HG03280 (cell line): ENCODE measurements at regions not wholly inside any gene's neighbourhood (a gene's known extent, or its start where the extent isn't known, plus 50 kb on each side); places are given as distances from the start of the nearest gene placed in this dataset.

Experiments
- ATAC-seq: cut with Tn5 transposase; IDR thresholded peaks from one replicate; pipeline ENCODE4 v1.9.1; 2021; ENCODE audit warnings: mild to moderate bottlenecking, moderate library complexity; ENCODE audit not compliant: unreplicated experiment

DNA sequence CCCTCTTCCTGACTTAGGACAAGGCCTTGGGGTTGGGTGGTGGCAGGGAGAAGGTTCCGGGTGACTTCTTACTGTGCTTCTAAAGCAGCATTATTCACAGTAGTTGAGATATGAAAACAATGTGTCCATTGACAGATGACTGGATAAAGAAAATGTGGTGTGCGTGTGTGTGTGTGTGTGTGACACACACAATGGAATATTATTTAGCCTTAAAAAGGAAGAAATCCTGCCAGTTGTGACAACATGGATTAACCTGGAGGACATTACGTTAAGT, 128.1 kb upstream of the RASGRP1 start:
- ATAC-seq = no peak

- ATAC-seq = no peak
These were observed 130.9 kb upstream of the RASGRP1 start for GRCh38 chr15:38695249-38696108.

DNA sequence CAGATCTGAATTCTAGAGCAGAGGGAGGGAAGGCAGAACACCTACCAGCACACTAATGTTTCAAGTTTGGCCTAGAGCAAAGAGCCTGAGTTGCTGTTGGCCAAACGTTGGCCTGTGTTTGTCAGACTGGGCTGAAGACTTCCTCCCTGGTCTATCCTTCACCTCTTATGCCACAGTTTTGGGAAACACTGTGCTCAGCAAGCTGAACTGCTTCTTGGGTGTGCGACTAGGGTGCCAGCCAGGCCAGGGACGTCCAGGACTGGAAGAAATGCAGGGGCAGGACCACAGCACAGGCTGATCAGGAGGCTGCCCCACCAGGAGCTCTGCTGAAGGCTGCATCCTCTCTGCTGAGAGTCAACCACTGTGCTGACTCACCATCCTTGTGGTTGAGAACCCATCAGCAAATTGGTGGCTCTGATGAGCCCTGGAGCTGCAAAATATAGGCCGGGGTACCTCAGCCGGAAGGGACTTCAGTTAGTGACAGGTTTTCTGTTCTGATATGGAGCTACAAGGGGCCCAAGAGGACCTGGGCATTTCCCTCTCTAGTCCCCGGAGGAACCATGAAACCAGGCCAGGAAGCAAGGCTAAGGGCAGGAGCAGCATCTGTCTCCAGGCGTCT, 131.6 kb upstream of the RASGRP1 start:
- peak; percentile 64 for ATAC-seq

DNA sequence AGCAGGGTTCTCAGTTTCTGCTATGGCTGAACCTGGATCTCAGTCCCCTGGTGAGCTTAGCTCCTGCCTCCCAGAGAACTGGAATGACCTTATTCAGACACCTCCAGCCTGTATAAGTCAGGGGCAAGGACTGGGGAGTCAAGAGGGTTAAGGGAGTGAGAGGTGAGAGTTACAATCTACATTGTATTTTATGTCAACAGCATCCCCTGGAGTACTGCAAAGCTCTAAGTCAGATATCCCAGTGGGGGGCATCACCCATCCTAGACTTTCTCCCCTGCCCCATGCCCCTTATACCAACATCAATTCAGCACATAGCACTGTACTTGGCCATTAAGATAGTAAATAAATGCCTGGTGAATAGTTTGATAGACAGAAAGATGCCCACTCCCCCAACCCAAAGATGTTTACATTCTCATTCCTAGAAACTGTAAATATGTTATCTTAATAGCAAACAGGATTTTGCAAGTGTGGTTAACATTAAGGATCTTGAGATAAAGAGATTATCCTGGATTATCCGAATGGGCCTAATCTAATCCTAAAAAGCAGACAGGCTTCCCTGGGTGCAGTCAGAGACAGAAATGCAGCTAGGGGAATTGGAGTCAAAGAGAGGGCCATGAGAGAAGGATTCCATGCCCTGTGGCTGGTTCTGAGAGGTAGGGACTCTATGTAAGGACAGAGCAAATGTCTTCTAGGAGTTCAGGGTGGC, 132.3 kb upstream of the RASGRP1 start:
- no peak for ATAC-seq

DNA sequence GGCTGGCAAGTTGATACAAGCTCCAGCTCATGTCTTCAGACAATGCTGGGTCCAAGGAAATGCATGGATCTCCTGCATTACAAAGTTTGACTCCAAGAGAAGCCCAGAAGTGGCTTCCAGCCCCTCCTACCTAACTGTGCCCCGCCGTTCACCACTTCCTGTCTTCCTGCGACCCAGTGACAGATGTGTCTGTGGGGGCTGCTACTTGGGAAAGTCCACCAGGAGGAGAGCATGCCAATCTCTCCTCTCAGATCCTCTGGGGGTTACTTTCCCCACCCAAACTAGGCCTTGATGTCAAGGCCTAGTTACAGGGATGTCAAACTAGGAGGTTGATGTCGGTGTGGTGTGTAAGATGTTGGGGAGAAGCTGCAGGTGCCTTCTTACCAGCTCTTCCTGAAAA, 133.6 kb upstream of the RASGRP1 start:
- no peak for ATAC-seq

- peak; percentile 54 for ATAC-seq
These were observed 135.1 kb upstream of the RASGRP1 start for GRCh38 chr15:38699633-38700230.

DNA sequence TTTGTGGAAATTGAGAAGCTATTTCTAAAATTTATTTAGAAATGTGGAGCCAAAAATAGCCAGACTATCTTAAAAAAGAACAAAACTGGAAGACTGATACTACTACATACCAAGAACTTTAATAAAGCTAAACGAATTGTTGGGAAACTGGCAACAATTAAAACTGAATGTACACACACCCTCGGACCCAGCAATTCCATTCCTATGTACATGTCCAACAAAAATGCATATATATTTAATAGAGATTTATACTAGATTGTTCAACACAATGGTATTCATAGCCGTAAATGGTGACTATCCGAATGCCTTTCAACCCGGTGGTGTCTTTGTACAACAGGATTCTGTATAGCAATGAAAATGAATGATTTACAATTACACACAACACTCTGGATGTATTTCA, 136.5 kb upstream of the RASGRP1 start:
- no peak for ATAC-seq

- no peak for ATAC-seq
These were observed 137.7 kb upstream of the RASGRP1 start for GRCh38 chr15:38702178-38702912.

- no peak for ATAC-seq
These were observed 141.0 kb upstream of the RASGRP1 start for GRCh38 chr15:38705436-38706219.

- no peak for ATAC-seq
These were observed 142.3 kb upstream of the RASGRP1 start for GRCh38 chr15:38706956-38707355.

GRCh38 chr15:38707802-38708671, 143.4 kb upstream of the RASGRP1 start:
- peak; percentile 91 for ATAC-seq

GRCh38 chr15:38708672-38709180, 144.1 kb upstream of the RASGRP1 start:
- no peak for ATAC-seq

DNA sequence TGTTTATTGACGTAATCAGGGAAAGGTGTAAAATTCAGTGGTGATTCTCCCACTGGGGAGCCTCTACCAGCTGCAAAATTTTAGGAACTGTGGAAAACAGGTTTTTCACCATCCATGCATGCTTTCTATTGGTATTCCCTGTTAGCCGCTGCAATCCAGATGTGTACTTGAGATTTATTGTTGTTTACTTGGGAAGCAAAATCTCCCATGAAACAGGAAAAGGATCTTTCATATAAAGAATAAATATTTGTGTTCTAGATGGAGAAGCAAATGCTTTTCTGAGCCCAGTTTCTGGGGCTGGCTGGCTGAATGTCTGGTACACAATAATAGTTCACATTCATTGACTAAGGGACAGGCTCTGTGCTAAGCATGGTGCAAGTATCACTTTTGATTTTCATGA, 144.6 kb upstream of the RASGRP1 start:
- no peak for ATAC-seq

GRCh38 chr15:38714309-38715072, 149.9 kb upstream of the RASGRP1 start:
- no peak for ATAC-seq

GRCh38 chr15:38720893-38721567, 156.4 kb upstream of the RASGRP1 start:
- no peak for ATAC-seq

DNA sequence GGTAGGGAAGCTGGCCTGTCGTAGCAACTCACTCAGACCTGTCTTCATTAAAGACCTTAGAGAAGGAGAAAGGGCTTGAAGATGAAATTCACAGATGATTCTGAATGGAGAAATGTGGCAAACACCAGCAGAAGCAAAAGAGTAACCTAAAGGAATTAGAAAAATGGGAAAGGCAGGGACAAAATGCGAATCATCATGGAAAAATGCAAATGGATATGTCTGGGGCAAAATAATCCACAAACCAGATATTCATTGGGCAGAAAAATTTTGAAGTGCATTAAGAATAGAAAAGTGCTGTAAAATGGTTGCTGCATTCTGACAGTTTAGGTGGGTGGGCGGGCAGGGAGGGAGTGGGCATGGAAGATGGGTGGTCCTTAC, 156.9 kb upstream of the RASGRP1 start:
- ATAC-seq = no peak

DNA sequence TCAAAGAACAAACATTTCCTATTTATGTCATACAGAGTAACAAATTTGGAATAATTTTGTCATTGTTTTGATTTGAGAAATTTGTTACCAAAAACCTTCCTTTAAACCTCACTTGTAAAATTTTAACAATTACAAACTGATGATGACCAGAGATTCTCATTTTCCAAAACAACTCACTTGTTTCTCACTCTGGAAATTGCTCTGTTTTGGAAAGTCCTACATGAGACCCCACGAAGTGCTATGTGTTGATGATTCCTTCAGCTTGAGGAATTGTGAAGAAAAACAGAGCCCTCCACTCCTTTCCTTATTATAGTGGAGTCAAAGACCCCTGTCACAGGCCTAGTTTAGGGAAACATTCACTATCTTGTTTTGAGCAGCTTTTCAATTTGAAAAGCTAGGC, 157.6 kb upstream of the RASGRP1 start:
- no peak for ATAC-seq

DNA sequence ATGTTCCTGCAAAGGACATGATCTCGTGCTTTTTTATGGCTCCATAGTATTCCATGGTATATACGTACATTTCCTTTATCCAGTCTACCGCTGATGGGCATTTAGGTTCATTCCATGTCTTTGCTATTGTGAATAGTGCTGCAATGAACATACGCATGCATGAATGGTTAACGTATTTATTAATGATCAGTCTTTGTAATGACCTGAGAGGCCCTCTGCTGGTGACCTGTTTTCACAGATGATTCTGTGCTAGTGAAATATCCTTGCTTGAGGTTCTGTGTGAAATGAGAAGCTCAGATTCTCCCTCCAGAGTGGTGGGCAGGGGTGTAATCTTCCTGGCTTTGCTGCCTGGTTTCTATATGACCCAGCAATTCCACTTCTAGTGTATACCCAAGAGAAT, 160.2 kb upstream of the RASGRP1 start:
- ATAC-seq = no peak
